SJSA1 (cell line): ENCODE measurements at regions not wholly inside any gene's neighbourhood (a gene's known extent, or its start where the extent isn't known, plus 50 kb on each side); places are given as distances from the start of the nearest gene placed in this dataset.
A peak's percentile ranks its signal among the peaks of the same experiment; 100 is the strongest.

Source experiments
- DNase-seq, 2 experiments: peaks; one replicate each; pipeline ENCODE4 v3.0.0-alpha.2; 2015 to 2020; ENCODE audit warnings: low spot score in 2 of 2, low read depth in 1 of 2
- H3K27ac ChIP-seq: fragments of 250-450 bp; sonication (Bioruptor Pico); 2 replicates; pipeline ENCODE4 v1.5.1; 2020; ENCODE audit warnings: mild to moderate bottlenecking, moderate library complexity
- H3K27me3 ChIP-seq: fragments of 250-450 bp; sonication (Bioruptor Pico); replicated peaks from 2 replicates; pipeline ENCODE4 v1.5.1; 2020; ENCODE audit warnings: mild to moderate bottlenecking, moderate library complexity
- H3K36me3 ChIP-seq: fragments of 250-450 bp; sonication (Bioruptor Pico); 2 replicates; pipeline ENCODE4 v1.5.1; 2020; ENCODE audit warnings: mild to moderate bottlenecking
- H3K4me1 ChIP-seq: fragments of 250-450 bp; sonication (Bioruptor Pico); replicated peaks from 2 replicates; pipeline ENCODE4 v1.6.1; 2021; ENCODE audit warnings: mild to moderate bottlenecking
- H3K4me3 ChIP-seq: fragments of 250-450 bp; sonication (Bioruptor Pico); 2 replicates; pipeline ENCODE4 v1.5.1; 2020; ENCODE audit warnings: mild to moderate bottlenecking
- H3K9me3 ChIP-seq: fragments of 250-450 bp; sonication (Bioruptor Pico); replicated peaks from 2 replicates; pipeline ENCODE4 v1.5.1; 2020; ENCODE audit warnings: mild to moderate bottlenecking

DNA sequence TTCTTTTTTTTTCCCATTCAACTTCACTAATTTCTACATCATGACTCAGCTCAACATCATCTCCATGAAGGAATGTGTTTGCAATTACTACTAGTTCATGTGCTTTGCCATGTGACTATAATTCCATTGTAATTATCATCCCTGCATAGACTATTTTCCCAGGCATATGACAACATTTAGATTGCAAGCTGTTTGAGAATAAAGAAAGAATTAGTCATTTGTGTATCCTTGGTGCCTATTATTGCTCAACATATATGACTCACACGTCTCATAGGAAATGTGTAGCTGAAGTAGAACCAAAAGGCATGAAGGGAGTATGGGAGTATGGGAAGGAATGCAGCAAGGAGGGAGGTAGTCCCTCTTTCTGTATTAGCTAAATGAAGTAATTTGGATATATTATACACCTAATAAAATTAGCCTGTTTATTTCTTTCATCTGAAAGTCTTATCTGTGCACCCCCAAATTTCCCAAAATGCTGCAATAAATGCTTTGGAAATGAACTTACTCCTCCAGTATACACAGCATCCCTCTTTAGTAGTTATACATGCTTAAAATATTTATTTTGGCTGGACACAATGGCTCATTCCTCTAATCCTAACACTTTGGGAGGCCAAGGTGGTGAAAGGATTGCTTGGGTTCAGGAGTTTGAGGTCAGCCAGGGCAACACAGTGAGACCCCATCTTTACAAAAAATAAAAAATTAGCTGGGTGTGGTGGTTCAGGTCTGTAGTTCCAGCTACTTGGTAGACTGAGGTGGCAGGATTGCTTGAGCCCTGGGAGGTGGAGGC is 316.9 kb upstream of the ADGRL4 start:
- no peaks in the 10 kb centered on the region for H3K9me3 ChIP-seq
- peaks cover 14% of the 10 kb centered on the region for H3K4me1 ChIP-seq
- no peak overlapping the region for H3K4me3 ChIP-seq
- H3K36me3 ChIP-seq = no peaks in the 10 kb centered on the region
- H3K27me3 ChIP-seq = no peaks in the 10 kb centered on the region
- peak overlapping the region; percentile 92 for H3K27ac ChIP-seq
- DNase-seq = peak; percentile 52 to 96

DNA sequence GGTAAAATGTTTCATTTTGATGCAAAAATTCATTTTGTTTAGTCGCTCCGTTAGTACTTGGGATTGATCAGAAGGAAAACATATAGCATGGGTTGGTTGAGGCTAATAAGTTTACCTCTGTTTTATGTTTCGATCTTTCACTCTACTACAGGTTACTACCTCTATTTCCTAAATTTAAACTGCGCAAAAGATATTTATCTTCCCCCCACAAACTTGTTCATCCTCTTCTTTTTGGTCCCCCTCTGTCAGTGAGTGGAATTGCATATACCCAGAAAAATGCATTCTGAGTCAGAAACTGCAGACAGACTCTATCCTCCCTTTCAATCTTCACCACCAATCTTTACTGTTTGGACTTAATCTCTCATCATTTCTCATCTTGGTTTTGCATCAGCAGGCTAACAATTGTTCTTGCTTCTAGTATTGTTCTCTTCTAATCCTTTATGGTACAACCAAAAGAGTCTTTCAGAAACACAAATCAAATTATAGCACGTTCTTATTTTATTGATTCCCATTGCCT is 316.0 kb upstream of the ADGRL4 start:
- Histone ChIP-seq H3K4me1 (peaks cover 14% of the 10 kb centered on the region), H3K4me3 (no peak overlapping the region), H3K9me3 (no peaks in the 10 kb centered on the region), H3K27me3 (no peaks in the 10 kb centered on the region), H3K27ac (peak overlapping the region; percentile 92), H3K36me3 (no peaks in the 10 kb centered on the region)
- no peak for DNase-seq

DNA sequence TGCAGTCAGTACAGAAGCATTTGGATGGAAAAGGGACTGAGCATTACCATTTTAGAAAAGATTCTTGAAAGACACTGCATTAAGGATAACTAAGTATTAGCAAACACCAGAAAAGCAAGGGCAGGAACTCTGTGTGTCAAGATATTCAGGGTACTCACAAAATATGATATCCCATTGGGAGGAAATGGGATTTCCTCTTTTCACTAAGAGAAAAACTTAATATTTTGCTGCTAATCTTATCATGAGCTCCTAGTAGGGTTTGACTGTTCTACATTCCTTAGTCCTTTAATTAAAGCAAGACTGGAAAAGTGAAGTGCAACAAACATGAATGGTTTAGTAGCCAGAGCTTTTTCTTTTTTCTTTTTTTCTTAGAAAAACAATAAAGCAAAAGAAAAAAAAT is 305.9 kb upstream of the ADGRL4 start:
- no peak for DNase-seq
- H3K27me3 ChIP-seq = no peaks in the 10 kb centered on the region
- H3K27ac ChIP-seq = no peak overlapping the region
- no peaks in the 10 kb centered on the region for H3K4me1 ChIP-seq
- no peak overlapping the region for H3K4me3 ChIP-seq
- H3K9me3 ChIP-seq = no peaks in the 10 kb centered on the region
- no peaks in the 10 kb centered on the region for H3K36me3 ChIP-seq

DNA sequence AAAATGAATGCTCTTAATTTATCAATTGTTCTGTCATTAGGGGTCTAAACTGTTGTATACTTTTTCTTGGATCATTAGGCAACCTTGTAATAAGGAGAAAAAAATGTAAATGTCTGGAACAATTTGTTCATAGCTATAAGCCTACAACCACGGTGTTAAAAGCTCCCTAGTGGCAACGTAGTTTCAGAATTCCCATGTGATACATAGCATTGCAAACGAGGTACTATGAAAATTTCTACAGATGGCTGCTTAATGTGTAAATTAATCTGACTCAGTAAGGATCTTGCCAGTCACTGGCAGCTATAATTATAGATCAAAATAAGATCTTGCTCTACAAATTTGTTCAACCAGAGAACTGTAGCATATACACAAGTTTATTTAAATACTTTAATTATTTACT is 304.1 kb upstream of the ADGRL4 start:
- Histone ChIP-seq H3K27ac (no peak overlapping the region), H3K9me3 (no peaks in the 10 kb centered on the region), H3K27me3 (no peaks in the 10 kb centered on the region), H3K4me3 (no peak overlapping the region), H3K36me3 (no peaks in the 10 kb centered on the region), H3K4me1 (no peaks in the 10 kb centered on the region)
- DNase-seq = no peak

DNA sequence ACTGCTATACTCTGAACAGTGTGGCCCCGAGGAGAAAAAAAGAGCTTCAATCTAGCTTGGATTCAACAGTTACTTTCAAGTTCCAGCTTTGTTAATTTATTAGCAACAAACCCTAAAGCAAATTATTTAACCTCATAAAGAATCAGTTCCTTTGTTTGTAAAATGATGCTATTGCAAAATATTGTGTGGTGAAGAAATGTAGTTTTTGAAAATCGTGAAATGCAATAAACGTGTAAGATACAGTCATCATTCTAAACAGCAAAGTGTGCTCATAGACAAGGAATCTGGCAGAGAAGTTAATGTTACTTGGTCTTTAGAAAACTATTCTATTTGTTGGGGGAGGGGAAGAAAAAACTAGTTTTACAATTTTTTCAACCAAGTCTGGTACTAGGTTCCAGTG is 297.6 kb upstream of the ADGRL4 start:
- Histone ChIP-seq H3K4me1 (no peaks in the 10 kb centered on the region), H3K36me3 (no peaks in the 10 kb centered on the region)
- no peak for DNase-seq

DNA sequence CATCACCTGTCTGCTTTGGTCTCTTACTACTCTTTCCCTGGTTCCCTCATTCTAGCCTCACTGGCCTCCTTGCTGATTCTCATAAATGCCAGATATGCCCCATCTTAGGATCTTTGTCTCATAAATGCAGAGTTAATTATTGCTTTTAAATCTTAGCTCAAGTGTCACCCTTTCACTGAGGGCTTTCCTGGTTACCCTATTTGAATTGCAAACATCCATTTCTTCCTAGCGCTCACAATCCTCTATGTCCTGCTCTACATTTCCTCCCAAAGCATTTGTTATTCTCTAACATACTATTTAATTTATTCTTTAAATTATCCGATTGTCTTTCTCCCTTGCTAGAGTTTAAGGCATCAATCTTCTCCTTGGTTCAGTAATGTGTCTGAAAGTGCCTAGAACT is 296.5 kb upstream of the ADGRL4 start:
- no peaks in the 10 kb centered on the region for H3K36me3 ChIP-seq
- no peaks in the 10 kb centered on the region for H3K4me1 ChIP-seq
- H3K9me3 ChIP-seq = no peaks in the 10 kb centered on the region
- no peak for DNase-seq
- no peak overlapping the region for H3K4me3 ChIP-seq
- H3K27me3 ChIP-seq = no peaks in the 10 kb centered on the region
- H3K27ac ChIP-seq = no peak overlapping the region

More for the DNA sequence above, 297.6 kb upstream of the ADGRL4 start:
- H3K9me3 ChIP-seq = no peaks in the 10 kb centered on the region
- H3K27me3 ChIP-seq = no peaks in the 10 kb centered on the region
- H3K27ac ChIP-seq = no peak overlapping the region
- no peak overlapping the region for H3K4me3 ChIP-seq

DNA sequence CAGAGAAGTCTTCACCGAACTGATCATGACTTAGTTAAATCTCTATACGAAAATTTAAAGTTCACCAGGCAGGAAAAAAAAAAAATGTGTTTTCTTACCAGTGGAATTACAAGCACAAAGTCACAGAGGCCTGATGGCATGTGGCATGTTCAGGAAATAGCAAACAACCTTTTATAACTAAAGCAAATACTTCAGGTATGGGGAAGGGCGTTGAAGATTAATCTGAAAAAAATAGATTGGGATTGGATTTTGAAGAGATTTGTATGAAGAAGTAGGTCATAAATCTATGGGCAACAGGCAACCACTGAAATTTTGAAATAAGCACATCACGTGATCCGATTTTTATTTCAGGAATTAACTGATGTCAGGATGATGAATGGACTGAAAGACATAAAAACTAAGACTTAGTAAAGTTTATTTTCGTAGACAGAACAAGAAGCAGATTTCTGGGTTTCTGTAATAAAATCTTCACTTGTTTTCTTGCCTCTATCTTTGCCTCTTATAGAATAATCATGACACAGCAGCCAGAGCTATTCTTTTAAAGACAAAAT is 295.9 kb upstream of the ADGRL4 start:
- Histone ChIP-seq H3K4me1 (no peaks in the 10 kb centered on the region), H3K27me3 (no peaks in the 10 kb centered on the region), H3K9me3 (no peaks in the 10 kb centered on the region), H3K27ac (no peak overlapping the region), H3K4me3 (no peak overlapping the region), H3K36me3 (no peaks in the 10 kb centered on the region)
- DNase-seq = no peak

DNA sequence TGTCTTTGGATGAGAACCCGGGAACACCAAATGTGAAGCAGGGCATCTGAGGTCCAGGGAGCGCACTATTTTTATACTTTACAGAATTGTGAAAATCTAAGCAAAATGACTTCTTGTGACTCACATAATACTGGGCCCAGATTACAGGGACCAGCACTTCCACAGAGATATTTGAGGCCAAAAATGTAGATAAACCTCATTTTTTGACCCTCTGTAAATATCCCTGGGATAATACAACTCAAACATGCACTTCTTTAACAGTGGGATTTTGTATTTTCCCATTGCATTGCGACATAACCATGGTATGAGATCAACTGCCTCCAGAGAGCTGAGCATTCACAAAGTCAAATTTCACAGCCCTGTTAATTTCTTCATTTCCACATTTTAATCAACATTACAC is 289.4 kb upstream of the ADGRL4 start:
- H3K9me3 ChIP-seq = no peaks in the 10 kb centered on the region
- H3K4me1 ChIP-seq = no peaks in the 10 kb centered on the region
- no peaks in the 10 kb centered on the region for H3K36me3 ChIP-seq
- no peaks in the 10 kb centered on the region for H3K27me3 ChIP-seq
- no peak overlapping the region for H3K27ac ChIP-seq
- DNase-seq = no peak
- H3K4me3 ChIP-seq = no peak overlapping the region

DNA sequence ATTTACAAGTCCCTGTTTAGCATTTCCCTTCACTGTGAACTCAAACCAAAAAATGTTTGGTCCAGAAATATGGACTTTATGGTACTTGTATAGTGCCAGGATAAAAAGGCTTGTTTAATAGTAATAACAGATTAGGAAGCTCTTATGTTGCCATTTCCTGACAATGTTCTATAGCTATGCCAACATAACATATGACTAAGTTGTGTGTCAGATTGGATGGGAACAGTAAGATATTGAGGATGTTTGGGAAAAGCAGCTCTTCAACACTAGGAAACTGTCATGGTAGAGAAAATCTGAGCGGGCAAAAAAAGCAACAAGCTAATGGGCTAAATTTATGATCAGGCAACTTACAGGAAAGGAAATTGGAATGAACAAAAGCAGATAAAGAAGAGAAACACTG is 287.1 kb upstream of the ADGRL4 start:
- Histone ChIP-seq H3K9me3 (no peaks in the 10 kb centered on the region), H3K4me3 (no peak overlapping the region), H3K27me3 (no peaks in the 10 kb centered on the region), H3K36me3 (no peaks in the 10 kb centered on the region), H3K27ac (no peak overlapping the region), H3K4me1 (no peaks in the 10 kb centered on the region)
- DNase-seq = no peak

DNA sequence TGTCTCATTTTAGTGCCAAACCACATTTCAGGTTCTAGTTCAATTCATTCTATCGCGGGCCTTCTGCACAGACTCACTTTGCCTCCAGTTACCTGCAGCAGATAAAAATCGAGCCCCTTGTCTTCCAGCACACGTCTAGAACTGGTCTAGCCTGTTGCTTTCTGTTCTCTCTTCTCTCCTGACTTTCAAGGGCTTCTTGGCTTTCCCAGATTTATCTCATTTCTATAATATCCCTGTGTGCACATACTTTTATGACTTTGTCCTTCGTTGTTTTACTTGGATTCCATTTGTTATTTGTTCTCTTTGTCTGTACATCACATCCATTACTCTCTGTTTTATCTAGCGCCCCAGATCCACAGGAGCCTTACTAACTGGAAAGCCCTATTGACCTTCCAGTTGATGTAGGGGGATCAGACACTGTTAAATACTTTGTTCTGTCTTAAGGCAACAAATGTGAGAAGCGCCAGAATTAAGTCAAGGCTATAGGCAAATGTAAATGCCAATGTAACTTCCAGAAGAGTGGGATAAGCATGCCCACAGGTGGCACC is 284.5 kb upstream of the ADGRL4 start:
- H3K27me3 ChIP-seq = no peaks in the 10 kb centered on the region
- no peaks in the 10 kb centered on the region for H3K36me3 ChIP-seq
- no peaks in the 10 kb centered on the region for H3K4me1 ChIP-seq
- H3K9me3 ChIP-seq = no peaks in the 10 kb centered on the region
- no peak overlapping the region for H3K4me3 ChIP-seq
- DNase-seq = no peak
- H3K27ac ChIP-seq = no peak overlapping the region

DNA sequence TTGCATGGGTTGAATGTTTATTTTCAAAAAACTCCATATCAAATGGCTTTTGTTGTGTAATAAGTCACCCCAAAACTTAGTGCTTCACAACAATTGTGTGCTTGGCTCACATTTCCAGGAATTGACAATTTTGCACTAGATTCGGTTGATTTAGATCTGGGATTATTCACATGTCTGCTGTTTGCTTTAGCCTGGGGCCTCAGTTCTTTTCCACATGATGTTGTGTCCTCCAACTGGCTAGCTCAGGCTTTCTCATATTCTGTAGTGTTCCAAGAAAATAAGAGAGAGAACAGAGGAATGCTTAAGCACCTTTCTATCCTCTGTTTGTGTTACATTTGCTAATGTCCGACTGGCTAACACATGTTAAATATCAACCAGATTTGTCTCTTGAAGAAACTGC is 281.5 kb upstream of the ADGRL4 start:
- no peak for DNase-seq
- H3K27ac ChIP-seq = no peak overlapping the region

DNA sequence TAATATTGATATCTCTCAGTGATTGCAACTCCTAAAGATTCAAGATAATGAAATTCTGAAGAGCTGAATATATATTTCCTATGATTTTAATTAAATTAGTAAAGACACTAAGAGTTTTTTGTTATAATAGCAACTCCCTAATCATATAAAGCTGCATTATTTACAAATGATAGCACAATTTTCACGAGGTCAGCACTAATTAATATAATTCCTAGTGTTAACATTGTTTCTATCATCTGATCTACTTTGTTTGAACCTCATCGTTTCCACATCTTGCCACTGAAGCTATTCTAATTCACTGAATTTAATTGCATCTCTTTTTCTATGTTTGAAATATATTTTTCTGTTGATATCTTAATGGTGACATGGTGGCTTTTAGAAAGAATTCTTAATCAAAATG is 279.1 kb upstream of the ADGRL4 start:
- Histone ChIP-seq H3K9me3 (no peaks in the 10 kb centered on the region), H3K4me3 (no peak overlapping the region), H3K36me3 (no peaks in the 10 kb centered on the region), H3K4me1 (no peaks in the 10 kb centered on the region), H3K27ac (no peak overlapping the region), H3K27me3 (no peaks in the 10 kb centered on the region)
- DNase-seq = no peak

More for the DNA sequence above, 281.5 kb upstream of the ADGRL4 start:
- Histone ChIP-seq H3K4me1 (no peaks in the 10 kb centered on the region), H3K9me3 (no peaks in the 10 kb centered on the region), H3K36me3 (no peaks in the 10 kb centered on the region), H3K27me3 (no peaks in the 10 kb centered on the region), H3K4me3 (no peak overlapping the region)

DNA sequence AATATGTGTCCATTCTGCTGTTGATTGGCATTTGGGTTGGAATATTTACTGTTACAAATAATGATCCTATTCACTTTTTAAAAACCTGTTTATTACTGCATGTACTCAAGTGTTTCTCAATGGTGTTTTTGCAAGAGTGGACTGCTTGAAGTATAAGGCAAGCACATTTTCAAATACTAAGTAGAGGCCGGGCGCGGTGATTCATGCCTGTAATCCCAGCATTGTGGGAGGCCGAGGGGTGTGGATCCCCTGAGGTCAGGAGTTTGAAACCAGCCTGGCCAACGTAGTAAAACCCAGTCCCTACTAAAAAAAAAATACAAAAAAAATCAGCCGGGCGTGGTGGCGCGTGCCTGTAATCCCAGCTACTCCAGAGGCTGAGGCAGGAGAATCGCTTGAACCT is 276.9 kb upstream of the ADGRL4 start:
- no peak overlapping the region for H3K4me3 ChIP-seq
- no peak for DNase-seq
- H3K27ac ChIP-seq = no peak overlapping the region
- H3K4me1 ChIP-seq = no peaks in the 10 kb centered on the region
- no peaks in the 10 kb centered on the region for H3K9me3 ChIP-seq
- no peaks in the 10 kb centered on the region for H3K27me3 ChIP-seq
- H3K36me3 ChIP-seq = no peaks in the 10 kb centered on the region

DNA sequence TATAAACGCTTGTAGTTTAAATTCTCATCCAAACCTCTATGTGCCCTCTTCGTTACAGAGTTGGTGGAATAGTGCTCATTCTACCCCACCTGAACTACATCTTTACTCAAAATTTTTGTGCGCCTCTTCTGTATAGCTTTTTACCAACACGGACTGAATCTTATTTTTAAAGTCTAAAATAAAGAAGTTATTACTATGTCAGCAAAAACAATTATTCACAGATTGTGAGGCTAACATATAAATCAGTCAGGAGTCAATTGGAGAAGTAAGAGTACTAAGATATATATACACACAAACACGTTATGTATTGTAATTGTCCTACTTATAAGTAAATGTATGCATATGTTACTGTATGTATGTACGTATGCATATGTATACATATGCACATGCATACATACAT is 274.9 kb upstream of the ADGRL4 start:
- Histone ChIP-seq H3K4me3 (no peak overlapping the region), H3K4me1 (no peaks in the 10 kb centered on the region), H3K27me3 (no peaks in the 10 kb centered on the region), H3K27ac (no peak overlapping the region), H3K9me3 (no peaks in the 10 kb centered on the region), H3K36me3 (no peaks in the 10 kb centered on the region)
- DNase-seq = no peak
